C4-2B (cell line): ENCODE measurements at regions not wholly inside any gene's neighbourhood (a gene's known extent, or its start where the extent isn't known, plus 50 kb on each side); places are given as distances from the start of the nearest gene placed in this dataset.

Experiments used
- ZFX ChIP-seq: fragments of 450-650 bp; IDR thresholded peaks from 2 replicates; pipeline ENCODE4 v1.6.1; 2017
- TF ChIP-seq, protein P1 (sequence below): fragments of 450-650 bp; conservative IDR thresholded peaks from 2 replicates; pipeline ENCODE4 v1.5.1; 2017; ENCODE audit warnings: mild to moderate bottlenecking

- TF ChIP-seq, protein P1, sequence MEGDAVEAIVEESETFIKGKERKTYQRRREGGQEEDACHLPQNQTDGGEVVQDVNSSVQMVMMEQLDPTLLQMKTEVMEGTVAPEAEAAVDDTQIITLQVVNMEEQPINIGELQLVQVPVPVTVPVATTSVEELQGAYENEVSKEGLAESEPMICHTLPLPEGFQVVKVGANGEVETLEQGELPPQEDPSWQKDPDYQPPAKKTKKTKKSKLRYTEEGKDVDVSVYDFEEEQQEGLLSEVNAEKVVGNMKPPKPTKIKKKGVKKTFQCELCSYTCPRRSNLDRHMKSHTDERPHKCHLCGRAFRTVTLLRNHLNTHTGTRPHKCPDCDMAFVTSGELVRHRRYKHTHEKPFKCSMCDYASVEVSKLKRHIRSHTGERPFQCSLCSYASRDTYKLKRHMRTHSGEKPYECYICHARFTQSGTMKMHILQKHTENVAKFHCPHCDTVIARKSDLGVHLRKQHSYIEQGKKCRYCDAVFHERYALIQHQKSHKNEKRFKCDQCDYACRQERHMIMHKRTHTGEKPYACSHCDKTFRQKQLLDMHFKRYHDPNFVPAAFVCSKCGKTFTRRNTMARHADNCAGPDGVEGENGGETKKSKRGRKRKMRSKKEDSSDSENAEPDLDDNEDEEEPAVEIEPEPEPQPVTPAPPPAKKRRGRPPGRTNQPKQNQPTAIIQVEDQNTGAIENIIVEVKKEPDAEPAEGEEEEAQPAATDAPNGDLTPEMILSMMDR = no peak
- no peak for TF ChIP-seq ZFX
Observed at GRCh38 chr22:34950489-34950888, 115.5 kb upstream of the ISX start.
